GM18502 (cell line): ENCODE measurements at regions not wholly inside any gene's neighbourhood (a gene's known extent, or its start where the extent isn't known, plus 50 kb on each side); places are given as distances from the start of the nearest gene placed in this dataset.
"Not testable (repeated sequence)": the region's sequence is repeated elsewhere in the genome, so short reads cannot be mapped to it uniquely, and the experiment has no call there.

Source experiments
- ATAC-seq: cut with Tn5 transposase; IDR thresholded peaks from one replicate; pipeline ENCODE4 v1.9.1; 2021; ENCODE audit warnings: mild to moderate bottlenecking; ENCODE audit not compliant: unreplicated experiment, poor library complexity

GRCh38 chr10:23493711-23494110 is 54.8 kb downstream of the OTUD1 start:
- no peak for ATAC-seq

DNA sequence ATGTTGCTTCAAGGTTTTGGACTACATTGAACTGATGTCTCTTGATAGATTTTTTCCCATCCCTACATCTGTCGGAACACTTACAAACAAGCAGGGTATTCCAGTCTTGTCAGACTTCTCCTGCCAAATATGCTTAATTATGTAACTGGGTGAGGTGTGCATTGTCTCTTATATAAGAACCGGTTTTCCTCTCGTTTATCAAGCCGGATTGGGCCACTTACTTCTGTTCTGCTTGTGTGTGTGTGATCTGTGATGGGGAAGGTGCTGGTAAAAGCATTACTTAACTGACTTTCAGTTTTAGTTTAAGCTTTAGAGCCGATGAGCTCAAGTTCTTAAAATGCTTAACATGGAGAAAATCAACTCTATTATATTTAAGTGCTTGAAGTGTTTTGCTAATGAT is 57.9 kb downstream of the OTUD1 start:
- no peak for ATAC-seq

DNA sequence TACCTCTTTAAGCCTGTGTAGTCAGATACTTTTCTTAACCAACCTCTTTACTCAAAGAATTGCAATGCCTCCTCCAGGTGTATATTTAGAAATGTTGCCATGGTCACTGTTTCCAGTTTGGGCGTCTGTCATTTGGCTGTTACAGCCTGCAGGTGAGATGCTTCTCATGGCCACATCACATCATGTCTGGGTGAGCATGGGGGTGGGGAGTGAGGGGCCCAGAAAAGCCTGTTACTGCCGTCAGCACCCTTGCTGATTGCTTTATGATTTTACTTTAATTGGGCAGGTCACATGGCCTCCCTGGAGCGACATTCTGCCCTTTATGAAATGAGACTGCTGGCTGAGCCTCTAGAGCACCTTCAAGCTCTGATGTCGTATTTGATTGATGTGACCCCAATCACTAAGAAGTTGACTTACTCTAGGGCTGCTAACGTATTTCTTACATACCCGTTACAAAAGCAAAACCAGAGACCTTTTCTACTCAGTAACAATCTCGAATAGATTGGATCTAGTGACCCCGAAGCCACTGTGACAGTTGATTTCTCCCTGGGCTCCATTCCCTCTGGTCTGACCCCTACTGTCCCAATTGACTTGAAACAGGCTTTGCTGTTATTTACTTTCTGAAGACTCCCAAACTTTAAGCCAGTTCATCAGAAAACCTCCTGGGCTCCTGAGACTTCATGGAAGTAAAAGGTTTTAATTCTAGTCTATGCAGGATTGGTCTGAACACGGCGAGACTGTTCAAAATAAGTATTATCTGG is 60.7 kb downstream of the OTUD1 start:
- no peak for ATAC-seq

- ATAC-seq, result no peak
Measured at GRCh38 chr10:23505797-23506465, 67.1 kb downstream of the OTUD1 start.

GRCh38 chr10:23512355-23513058 is 73.6 kb downstream of the OTUD1 start:
- ATAC-seq, result no peak

GRCh38 chr10:23513621-23514020 is 74.7 kb downstream of the OTUD1 start:
- ATAC-seq, result not testable (repeated sequence)

GRCh38 chr10:23514321-23514720 is 75.4 kb downstream of the OTUD1 start:
- no peak for ATAC-seq

- no peak for ATAC-seq
Measured at GRCh38 chr10:23516530-23516929, 77.7 kb downstream of the OTUD1 start.

DNA sequence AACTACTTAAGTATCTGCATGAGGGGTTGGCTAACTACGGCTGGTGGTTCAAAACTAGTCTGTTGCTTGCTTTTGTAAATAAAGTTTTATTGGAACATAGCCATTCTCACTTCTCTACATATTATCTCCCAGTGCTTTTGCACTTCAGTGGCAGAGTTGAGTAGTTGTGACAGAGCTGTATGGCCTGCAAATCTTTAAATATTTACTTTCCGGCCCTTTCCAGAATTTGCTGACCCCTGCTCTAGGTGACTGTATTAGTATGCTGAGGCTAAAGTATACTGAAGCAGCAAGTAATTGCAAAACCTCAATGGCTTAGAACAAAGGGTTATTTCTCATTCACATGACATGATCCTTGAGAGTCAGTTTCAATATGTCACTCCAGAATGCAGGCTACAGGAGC is 78.3 kb downstream of the OTUD1 start:
- no peak for ATAC-seq

DNA sequence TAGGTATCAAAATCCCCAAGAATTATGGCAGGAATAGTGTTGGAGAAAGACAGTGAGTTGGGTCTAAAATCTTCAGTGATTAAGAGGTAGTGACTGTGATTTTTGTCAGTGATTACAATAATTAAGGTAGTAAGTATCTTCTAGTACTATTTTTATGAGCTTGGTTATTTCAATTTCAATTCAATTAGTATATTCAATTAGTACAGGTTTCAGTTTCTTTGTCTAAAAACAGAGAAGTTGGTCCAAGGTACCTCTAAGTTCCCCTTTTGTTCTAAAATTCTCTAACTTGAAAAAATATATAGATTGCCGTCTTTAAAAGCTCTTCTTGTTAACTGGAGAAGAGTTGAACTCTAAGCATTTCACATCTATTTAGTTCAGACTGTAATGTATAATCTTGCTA is 82.9 kb downstream of the OTUD1 start:
- no peak for ATAC-seq

DNA sequence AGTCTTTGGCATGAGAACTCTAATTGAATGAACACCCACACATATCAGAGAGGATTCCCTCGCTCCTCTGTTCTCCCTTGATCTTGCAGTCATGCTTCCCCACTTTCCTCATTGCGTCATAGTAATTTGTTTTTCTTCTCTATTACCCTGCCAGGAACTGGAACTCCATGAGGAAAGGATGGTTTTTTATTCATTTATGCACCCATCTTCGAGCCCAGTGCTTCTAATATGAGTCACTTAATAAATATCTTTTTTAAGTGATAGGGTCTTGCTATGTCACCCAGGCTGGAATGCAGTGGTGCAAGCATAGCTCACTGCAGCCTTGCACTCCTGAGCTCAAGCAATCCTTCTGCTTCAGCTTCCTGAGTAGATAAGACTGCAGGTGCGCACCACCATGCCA is 83.5 kb downstream of the OTUD1 start:
- ATAC-seq, result no peak

GRCh38 chr10:23523251-23523650 is 84.4 kb downstream of the OTUD1 start:
- no peak for ATAC-seq

GRCh38 chr10:23525406-23525805 is 86.5 kb downstream of the OTUD1 start:
- peak; percentile 56 for ATAC-seq

DNA sequence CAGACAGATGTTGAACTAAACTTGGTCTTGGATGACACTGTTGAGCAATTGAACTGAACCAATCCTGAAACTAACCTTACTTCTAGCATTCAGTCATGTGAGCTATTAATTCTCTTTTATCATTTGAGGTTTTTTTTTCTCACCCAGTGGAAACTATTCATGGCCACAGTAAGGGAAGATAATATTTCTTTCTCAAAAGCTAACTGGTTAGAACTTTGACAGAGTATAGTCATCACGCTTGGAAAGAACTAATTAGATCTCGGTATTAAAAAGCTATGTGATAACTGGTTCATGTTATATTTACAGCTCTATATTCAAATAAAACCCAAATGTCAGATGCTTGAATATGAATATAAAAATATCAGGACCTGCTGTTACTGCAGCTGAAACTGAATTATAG is 89.5 kb downstream of the OTUD1 start:
- ATAC-seq, result no peak

- no peak for ATAC-seq
Measured at GRCh38 chr10:23529625-23530024, 90.8 kb downstream of the OTUD1 start.

- no peak for ATAC-seq
Measured at GRCh38 chr10:23530079-23530478, 91.2 kb downstream of the OTUD1 start.

GRCh38 chr10:23533212-23533611 is 94.3 kb downstream of the OTUD1 start:
- no peak for ATAC-seq

DNA sequence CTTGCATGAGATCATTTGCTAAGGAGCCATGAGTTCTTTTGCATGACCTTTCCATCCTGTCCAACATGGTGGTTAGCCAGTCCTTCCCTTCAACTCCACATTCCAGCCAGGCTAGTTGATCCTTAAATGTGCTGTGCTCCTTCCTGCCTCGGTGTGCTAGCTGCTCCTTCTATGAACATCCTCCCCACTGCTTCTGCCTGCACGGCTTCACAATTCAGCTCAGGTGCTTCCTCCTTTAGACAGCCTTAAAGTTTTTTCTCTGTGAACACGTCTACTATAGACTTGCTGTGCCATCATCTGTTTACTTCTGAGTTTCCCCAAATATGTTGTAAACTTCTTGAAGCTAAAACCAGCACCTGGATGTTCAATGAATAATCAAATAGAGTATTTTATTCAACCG is 95.5 kb downstream of the OTUD1 start:
- ATAC-seq, result no peak

DNA sequence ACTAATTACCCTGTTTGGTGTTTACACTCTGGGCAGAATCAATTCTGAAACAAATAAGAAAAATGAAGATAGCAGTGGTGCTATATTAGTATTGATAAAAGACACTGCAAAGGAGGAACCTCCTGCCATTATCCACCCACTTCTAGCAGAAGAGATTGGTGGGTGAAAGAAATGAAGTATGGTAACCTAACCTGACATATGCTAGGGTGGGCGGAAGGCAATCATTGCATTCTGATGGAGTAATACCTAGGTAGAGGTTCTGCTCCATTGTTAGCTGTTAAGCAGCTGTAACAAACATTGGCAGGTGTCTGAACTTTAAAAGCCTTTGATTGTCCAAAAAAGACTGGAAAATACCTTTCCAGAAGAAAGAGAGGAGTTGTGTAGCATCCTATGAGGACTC is 95.9 kb downstream of the OTUD1 start:
- no peak for ATAC-seq

DNA sequence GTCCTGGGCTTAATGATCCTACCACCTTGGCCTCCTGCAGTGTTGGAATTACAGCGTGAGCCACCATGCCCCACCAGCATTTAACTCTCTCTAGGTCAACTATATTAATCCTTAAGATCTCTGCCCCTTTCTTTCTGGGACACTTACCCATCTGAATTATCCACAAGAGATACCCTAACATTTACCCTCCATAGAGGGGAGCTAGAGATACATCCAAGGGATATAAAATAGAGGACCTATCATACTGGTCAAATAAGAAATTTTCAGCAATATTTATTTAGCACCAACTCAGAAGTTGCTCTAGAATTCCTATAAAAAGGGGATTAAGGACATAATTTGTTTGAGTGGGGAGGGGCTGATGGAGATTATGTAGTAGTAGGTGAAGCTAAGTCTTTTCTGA is 96.5 kb downstream of the OTUD1 start:
- ATAC-seq, result no peak

DNA sequence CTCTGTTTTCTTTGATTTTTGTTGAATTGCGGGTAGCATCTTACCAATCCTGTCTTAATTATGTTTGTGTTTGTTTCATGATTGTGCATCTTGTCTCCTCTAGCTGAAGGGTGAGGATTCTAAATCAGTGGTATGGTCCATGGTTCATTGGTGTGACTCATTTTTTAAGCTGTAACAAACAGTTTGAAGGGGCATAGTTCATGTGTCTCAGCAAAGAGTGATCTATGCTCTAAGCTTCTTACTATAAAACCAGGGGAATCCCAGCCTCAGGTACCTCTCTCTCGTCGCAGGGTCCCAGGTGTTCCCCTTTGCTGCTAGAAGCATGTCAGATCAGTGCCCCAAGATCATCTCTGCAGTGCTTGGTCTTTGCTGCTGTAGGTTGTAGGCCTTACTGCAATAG is 100.1 kb downstream of the OTUD1 start:
- ATAC-seq, result no peak
